ENCODE measurements at regions not wholly inside any gene's neighbourhood (a gene's known extent, or its start where the extent isn't known, plus 50 kb on each side); places are given as distances from the start of the nearest gene placed in this dataset.

GRCh38 chr15:69860921-69861320 lies 236.8 kb downstream of the TLE3 start:
- no peak for TF ChIP-seq CTCF (IDR thresholded peaks at IDR 0.05)
- no peak for TF ChIP-seq EP300 (IDR thresholded peaks at IDR 0.05)
- no peak for TF ChIP-seq MAX (IDR thresholded peaks at IDR 0.05)
- no peak for TF ChIP-seq RAD21 (conservative IDR thresholded peaks at IDR 0.05 in 1 of 2, IDR thresholded peaks at IDR 0.05 in 1 of 2)
- TF ChIP-seq POLR2A (IDR thresholded peaks at IDR 0.05; ENCODE audit: low read length): no peak
- TF ChIP-seq REST (IDR thresholded peaks at IDR 0.05): no peak
- no peak for TF ChIP-seq PBX3 (IDR thresholded peaks at IDR 0.05)
- no peak for TF ChIP-seq E2F6 (IDR thresholded peaks at IDR 0.05; ENCODE audit: borderline replicate concordance, low read depth)
- TF ChIP-seq RFX5 (IDR thresholded peaks at IDR 0.05): no peak
- no peak for TF ChIP-seq ZFP36 (IDR thresholded peaks at IDR 0.05; ENCODE audit: borderline replicate concordance, partially characterized antibody)
- no peak for TF ChIP-seq HMGXB4 (CRISPR knock-in tag; IDR thresholded peaks at IDR 0.05; ENCODE audit: borderline replicate concordance)
- no peak for TF ChIP-seq SMC3 (IDR thresholded peaks at IDR 0.05)
- no peak for TF ChIP-seq CHD4 (IDR thresholded peaks at IDR 0.05; ENCODE audit: borderline replicate concordance)
